DOHH2 (cell line): ENCODE measurements at regions not wholly inside any gene's neighbourhood (a gene's known extent, or its start where the extent isn't known, plus 50 kb on each side); places are given as distances from the start of the nearest gene placed in this dataset.

Experiments used
- EZH2phosphoT487 ChIP-seq: fragments of 200-600 bp; sonication (generic); IDR thresholded peaks from 2 replicates; pipeline ENCODE4 v1.6.1; 2017; ENCODE audit warnings: borderline replicate concordance, mild to moderate bottlenecking, antibody characterized with exemption, low read length, moderate library complexity, mixed read lengths
- TF ChIP-seq, protein P1 (sequence below): fragments of 200-600 bp; sonication (generic); IDR thresholded peaks from one replicate; pipeline ENCODE4 v1.5.1; 2014; ENCODE audit warnings: antibody characterized with exemption, mild to moderate bottlenecking, low read depth, low read length; ENCODE audit not compliant: poor library complexity, severe bottlenecking

DNA sequence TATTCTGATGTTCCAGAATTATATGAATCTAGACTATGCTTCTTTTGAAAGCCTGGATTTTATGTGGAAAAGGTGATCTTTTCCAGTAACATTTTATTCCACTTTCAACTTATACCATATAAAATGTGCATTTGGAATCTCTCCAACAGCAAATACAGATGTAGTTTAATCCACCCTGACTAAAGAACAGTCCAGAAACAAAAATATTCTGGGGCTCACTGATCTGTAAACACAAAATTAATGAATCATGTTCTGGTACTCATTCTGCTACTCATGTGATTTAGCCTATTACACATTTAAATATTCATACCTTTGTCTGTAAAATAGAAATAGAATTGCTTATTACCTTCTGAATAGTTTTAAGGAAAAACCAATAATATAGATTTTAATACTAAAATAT lies 125.8 kb downstream of the ARRDC3 start:
- TF ChIP-seq, protein P1, sequence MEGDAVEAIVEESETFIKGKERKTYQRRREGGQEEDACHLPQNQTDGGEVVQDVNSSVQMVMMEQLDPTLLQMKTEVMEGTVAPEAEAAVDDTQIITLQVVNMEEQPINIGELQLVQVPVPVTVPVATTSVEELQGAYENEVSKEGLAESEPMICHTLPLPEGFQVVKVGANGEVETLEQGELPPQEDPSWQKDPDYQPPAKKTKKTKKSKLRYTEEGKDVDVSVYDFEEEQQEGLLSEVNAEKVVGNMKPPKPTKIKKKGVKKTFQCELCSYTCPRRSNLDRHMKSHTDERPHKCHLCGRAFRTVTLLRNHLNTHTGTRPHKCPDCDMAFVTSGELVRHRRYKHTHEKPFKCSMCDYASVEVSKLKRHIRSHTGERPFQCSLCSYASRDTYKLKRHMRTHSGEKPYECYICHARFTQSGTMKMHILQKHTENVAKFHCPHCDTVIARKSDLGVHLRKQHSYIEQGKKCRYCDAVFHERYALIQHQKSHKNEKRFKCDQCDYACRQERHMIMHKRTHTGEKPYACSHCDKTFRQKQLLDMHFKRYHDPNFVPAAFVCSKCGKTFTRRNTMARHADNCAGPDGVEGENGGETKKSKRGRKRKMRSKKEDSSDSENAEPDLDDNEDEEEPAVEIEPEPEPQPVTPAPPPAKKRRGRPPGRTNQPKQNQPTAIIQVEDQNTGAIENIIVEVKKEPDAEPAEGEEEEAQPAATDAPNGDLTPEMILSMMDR = no peak
- TF ChIP-seq EZH2phosphoT487 = no peak
